Keratinocyte (primary cell): ENCODE measurements at regions not wholly inside any gene's neighbourhood (a gene's known extent, or its start where the extent isn't known, plus 50 kb on each side); places are given as distances from the start of the nearest gene placed in this dataset.

Experiments used
- CTCF ChIP-seq, 3 experiments: IDR thresholded peaks in 1 of 3; conservative IDR thresholded peaks in 1 of 3; optimal IDR thresholded peaks in 1 of 3; 2 replicates in 2 of 3; 3 replicates in 1 of 3; pipeline versions ENCODE3 to v1.5.1; 2011; ENCODE audit warnings: low read length in 3 of 3, mild to moderate bottlenecking in 3 of 3, moderate library complexity in 2 of 3, control low read depth in 1 of 3, inconsistent platforms in 1 of 3; ENCODE audit not compliant: insufficient read depth in 2 of 3; ENCODE audit errors: extremely low read depth in 1 of 3
- EZH2 ChIP-seq: IDR thresholded peaks from one replicate; pipeline ENCODE4 v1.6.1; 2012; ENCODE audit warnings: inconsistent platforms, mild to moderate bottlenecking, low read length, moderate library complexity

GRCh38 chr21:38887062-38887686 lies 81.4 kb downstream of the ETS2 start:
- TF ChIP-seq CTCF (optimal IDR thresholded peaks at IDR 0.05 in 1 of 3, IDR thresholded peaks at IDR 0.05 in 1 of 3, conservative IDR thresholded peaks at IDR 0.05 in 1 of 3; ENCODE audit: extremely low read depth in 1 of 3, insufficient read depth in 2 of 3, low read length in 3 of 3) = no peak
- TF ChIP-seq EZH2 = no peak
